NCI-H187 treated with DMSO at 0.1 percent for 48 hours (cell line): ENCODE measurements at regions not wholly inside any gene's neighbourhood (a gene's known extent, or its start where the extent isn't known, plus 50 kb on each side); places are given as distances from the start of the nearest gene placed in this dataset.
A peak's percentile ranks its signal among the peaks of the same experiment; 100 is the strongest.
"Not testable (repeated sequence)": the region's sequence is repeated elsewhere in the genome, so short reads cannot be mapped to it uniquely, and the experiment has no call there.

Experiments used
- DNase-seq: peaks from one replicate; lab custom pipeline; 2025; lab: John Stamatoyannopoulos, UW

- no peak for DNase-seq
These were observed 51.4 kb upstream of the RGL1 start for GRCh38 chr1:183753464-183753891.

DNA sequence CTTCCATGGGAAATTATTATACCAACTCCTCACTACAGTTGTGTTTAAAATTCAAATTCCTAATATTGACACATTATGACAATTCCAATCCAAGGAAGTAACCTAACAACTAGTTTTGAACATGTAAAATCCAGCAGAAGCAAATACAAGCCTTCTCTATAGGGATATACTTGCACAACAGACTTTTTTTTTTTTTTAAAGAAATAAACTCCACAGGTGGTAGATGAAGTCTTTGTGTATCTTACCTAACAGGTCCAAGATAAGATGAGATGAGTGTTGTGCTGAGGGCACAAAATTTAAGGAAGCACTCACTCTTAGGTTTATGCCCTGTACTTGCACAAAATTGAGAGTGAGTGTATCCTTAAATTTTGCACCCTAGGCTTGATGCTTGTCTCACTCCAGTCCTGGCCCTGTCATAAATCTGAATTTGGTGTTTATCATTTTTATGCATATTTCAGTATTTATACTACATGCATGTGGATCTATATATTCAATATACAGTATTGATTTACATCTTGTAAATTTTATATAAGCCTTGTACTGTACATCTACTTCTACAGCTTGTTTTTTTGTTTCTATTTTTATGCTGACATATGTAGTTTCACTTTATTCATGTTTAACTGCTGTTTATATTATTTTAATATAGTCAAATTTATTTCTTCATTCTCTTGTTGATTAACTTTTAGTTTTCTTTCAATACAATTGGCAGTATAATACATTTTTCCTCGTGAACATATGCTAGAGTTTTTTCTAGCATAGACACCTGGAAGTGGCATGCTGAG lies 60.6 kb upstream of the RGL1 start:
- DNase-seq = no peak

DNA sequence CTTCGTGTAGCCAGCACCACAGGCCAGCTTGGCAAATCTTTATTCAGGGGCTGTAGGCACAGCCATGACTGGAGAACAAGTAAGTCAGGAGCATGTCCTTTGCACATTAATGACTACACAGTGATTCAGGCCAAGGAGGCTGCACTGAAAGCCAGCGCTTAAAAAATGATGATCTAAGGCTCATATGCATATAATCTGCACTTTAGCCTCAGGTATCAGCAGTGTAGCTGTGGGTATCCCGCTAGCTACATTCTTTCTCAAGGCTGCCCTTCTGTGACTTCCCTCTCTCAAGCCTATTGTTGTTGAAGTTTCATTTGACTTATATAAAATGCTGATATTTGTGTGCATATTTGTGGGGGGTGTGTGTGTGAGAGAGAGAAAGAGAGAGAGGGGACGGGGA lies 62.6 kb upstream of the RGL1 start:
- no peak for DNase-seq

DNA sequence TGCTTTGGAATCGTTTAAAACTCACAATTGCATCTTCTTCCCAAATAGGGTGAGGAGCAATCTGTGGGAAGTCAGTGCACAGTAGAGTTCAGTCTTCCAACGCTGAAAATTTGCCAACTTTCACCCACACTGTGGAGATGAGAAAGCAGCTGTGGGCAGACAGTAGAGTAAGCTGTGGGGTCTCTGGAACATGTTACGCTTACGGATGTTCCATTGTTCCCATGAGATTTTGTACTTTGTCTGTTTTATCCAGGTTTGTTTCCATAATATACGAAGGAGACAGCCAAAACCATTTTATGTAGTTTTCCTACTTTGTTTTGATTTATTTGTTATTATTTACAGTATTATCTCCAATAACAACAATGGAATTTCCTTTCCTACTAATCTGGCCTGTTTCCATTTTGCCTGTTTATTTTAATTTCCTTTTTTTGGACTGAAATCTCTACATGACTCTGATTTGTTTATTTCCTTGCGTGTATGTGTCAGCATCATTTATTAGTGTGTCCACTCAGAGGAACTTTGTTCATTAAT lies 65.1 kb upstream of the RGL1 start:
- no peak for DNase-seq

DNA sequence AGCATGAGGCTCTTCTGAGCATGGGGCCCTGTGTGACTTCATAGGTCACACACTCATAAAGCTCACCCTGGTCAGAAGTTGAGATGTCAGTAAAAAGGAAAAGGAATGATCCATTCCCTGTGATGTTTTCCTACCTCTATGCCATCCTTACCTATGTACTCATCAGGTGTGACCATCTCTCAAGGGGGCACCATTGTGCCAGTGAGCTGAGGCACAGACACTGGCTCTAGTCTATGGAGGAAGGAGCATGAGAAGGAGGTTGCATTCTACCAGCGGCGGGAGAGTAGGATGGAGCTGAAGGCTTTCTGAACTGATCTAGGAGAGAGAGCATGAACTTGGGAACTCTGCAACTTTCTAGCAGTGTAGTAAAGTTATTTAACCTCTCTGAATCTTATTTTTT lies 65.8 kb upstream of the RGL1 start:
- DNase-seq = no peak

GRCh38 chr1:183737916-183738315 lies 67.0 kb upstream of the RGL1 start:
- not testable (repeated sequence) for DNase-seq

DNA sequence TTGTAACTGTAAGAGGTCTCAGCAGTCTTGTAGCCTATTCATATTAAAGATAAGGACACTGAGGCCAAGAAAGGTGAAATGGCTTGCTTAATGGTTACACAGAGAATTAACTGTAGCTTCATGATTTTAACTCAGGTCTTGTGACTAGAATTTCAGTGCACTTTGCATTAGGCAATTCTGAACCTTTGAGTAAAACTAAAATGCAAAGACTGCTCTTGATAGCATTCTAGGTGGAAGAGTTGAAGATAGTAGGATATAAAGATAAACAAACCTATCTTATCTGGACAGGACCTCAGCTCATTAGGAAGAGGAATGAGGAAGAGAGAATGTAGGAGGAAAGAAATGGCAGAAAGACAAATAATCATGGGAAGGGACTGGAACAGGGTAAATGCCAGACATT lies 68.6 kb upstream of the RGL1 start:
- DNase-seq = no peak

GRCh38 chr1:183735069-183735860 lies 69.7 kb upstream of the RGL1 start:
- no peak for DNase-seq

- no peak for DNase-seq
These were observed 70.3 kb upstream of the RGL1 start for GRCh38 chr1:183734543-183735036.

DNA sequence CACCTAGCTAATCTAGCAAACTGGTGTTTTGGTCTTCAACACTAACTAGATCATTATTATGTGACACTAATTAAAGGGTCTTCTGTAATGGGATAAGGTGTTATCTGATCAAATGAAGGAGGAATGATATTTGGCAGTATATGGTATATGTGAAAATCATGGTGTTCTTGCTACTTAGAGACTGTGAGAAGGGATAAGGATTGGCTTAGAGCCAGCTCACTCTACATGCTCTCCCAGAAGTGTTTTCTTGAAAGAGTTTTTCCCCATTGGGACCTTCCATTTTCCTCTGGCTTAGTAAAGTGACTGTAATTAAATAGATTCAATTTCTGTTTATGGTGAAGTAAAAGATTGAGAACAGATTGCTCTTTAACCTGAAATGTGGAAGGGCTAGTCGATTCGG lies 71.2 kb upstream of the RGL1 start:
- no peak for DNase-seq

DNA sequence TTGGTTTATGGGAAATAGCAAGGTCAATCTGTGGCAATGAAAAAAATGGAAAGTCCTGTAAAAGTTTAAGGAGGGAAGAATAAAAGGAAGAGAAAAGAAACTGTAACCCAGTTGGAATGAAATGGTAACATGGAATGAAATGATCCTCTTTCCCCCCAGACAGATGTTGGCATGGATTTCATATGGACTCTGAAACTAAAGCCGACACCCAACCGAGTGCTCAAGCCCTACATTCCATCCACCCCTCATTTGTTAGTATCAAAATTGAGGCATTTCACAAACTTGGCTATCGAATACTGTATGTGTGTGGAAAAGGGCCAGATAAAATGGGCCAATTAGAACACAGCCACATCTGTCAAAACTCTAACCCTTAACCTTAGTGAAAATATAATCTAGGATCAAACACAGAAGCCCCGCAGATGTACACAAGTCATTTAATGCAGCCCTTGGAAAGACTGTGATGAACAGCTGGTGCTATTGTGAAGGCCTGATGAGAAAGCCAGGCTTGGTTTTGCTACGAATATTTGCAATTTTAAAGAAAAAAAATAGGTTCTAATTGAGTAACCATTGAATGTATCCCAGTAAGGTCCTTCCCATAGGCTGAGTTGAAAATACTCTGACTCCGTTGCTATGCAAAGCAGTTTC lies 72.6 kb upstream of the RGL1 start:
- DNase-seq = no peak

GRCh38 chr1:183730886-183731573 lies 73.9 kb upstream of the RGL1 start:
- no peak for DNase-seq

- no peak for DNase-seq
These were observed 74.7 kb upstream of the RGL1 start for GRCh38 chr1:183730107-183730724.

GRCh38 chr1:183726825-183727224 lies 73.7 kb upstream of the APOBEC4 start:
- no peak for DNase-seq

DNA sequence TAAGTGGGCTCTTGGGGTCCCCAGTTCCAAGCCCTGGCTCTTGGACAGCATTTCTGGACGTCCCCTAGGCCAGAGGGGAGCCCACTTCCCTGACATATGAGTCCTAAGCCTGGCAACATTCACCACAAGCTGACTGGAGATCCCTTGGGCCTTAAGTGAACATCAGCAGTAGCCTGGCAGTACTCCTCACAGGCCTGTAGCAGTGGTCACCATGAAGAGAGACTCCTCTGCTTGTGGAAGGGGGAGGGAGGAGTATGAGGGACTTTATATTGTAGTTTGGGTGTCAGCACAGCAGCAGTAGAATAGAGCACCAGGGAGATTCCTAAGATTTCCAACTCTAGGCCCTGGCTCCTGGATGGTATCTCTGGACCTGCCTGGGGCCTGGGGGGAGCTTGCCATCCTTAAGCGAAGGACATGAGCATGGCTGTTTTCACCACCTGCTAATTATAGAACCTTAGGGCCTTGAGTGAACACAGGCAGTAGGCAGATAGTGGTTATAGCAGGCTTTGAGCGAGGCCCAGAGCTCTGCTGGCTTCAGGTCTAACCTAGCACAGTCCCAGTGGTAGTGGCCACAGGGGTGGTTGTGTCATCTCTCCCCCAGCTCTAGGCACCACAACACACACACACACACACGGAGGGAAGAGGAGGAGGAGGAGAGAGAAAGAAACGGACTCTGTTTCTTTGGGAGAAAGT lies 71.4 kb upstream of the APOBEC4 start:
- no peak for DNase-seq

DNA sequence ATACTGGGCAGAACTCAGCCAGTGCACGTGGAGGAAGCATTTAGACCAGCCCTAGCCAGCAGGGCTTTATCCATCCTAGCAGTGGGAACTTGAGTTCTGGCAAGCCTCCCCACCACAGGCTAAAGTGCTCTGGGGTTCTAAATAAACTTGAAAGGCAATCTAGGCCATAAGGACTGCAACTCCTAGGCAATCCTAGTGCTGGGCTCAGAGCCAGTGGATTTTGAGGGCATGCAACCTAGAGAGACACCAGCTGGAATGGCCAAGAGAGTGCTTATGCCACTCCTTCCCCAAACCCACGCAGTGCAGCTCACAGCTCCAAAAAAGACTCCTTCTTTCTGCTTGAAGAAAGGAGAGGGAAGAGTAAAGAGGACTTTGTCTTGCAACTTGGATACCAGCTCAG lies 70.5 kb upstream of the APOBEC4 start:
- DNase-seq = no peak

DNA sequence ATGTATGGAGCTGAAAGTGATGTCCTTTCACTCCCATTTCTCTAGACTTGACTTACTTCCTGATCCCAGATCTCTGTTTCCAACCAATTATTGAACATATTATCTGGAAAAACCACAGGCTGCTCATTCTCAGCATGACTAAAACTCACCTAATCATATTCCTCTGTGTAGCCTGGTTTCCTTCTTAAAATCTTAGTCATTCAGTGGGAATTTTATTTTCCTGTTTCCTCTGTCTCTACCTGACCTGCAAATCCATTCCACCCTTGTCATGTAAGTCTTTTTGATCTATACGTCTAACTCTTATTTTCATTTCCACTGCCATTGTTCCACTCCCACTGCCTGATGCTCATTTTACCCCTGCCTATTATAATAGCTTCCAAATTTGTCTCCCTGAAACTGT lies 67.9 kb upstream of the APOBEC4 start:
- no peak for DNase-seq

DNA sequence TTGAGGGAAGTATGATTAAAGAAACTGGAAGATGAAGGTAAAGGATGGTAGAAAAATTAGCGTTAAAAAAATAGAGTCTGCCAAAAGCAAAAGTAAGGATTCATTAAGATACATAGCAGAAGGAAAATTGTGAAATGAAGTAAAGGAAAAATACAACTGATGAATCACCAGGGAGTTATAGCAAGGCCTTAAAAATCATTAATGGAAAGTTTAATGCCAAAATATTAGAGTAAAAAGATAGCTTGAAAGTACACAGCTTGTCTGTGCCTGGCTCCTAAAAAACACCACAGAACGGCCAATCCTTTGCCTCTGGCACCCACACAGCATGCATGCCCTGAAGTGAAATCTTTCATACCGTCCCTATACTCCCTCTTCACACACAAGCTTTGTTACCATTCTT lies 66.9 kb upstream of the APOBEC4 start:
- no peak for DNase-seq

- DNase-seq = peak; percentile 24
These were observed 66.2 kb upstream of the APOBEC4 start for GRCh38 chr1:183719289-183719688.

DNA sequence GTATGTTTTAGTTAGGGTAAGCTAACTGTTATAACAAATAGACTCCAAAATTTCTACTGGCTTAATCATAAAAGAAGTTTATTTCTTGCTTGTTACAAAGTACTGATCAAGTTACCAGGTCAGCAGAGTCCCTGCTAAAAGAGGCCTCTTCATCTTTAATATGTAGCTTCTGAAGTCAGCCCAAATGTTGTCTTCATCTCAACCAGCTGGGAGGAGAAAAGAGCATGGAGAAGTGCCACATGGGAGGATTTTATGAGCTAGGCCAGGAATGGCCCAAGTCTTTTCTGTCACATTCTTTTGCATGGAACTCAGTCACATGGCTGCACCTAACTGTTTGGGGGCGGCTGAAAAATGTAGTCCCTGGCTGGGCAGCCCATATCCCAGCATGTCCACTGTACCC lies 63.2 kb upstream of the APOBEC4 start:
- DNase-seq = no peak
